IMR-90 (cell line): ENCODE measurements at regions not wholly inside any gene's neighbourhood (a gene's known extent, or its start where the extent isn't known, plus 50 kb on each side); places are given as distances from the start of the nearest gene placed in this dataset.

ENCODE experiments used
- ATAC-seq: fragments of 200-7000 bp; cut with Tn5 transposase; 2 replicates; pipeline ENCODE4 v1.9.1; 2020; ENCODE audit warnings: low read depth, mild to moderate bottlenecking, moderate library complexity
- BruUV-seq: library from RNA; stranded (reverse); fragments of 400-500 nt; replicated peaks from 2 replicates; lab custom pipeline; 2021; lab: Mats Ljungman, UMichigan
- CTCF ChIA-PET: fragments of 300-600 bp; formaldehyde crosslinking; extraction: SDS; loops from one replicate; lab custom pipeline; 2021; ENCODE audit warnings: antibody characterized with exemption; lab: Yijun Ruan, JAX
- POLR2A ChIA-PET: fragments of 300-600 bp; sonication (Branson Sonifier 250); formaldehyde crosslinking; loops from one replicate; lab custom pipeline; 2022; ENCODE audit warnings: antibody characterized with exemption; ENCODE audit not compliant: unreplicated experiment; lab: Charles Lee
- DNase-seq: peaks from one replicate; pipeline ENCODE4 v3.0.0; 2013
- H2AFZ ChIP-seq: replicated peaks from 2 replicates; pipeline ENCODE3; 2013; ENCODE audit warnings: low read length, mild to moderate bottlenecking; ENCODE audit not compliant: poor library complexity
- H2AK5ac ChIP-seq: 2 replicates; pipeline ENCODE4 v1.6.1; 2013; ENCODE audit warnings: low read depth, low read length, inconsistent platforms
- H2AK9ac ChIP-seq: replicated peaks from 2 replicates; pipeline ENCODE3; 2013; ENCODE audit warnings: mild to moderate bottlenecking, low read depth, low read length, moderate library complexity; ENCODE audit not compliant: poor library complexity
- H2BK120ac ChIP-seq: 2 replicates; pipeline ENCODE4 v1.6.1; 2013; ENCODE audit warnings: low read depth, low read length, inconsistent platforms
- H2BK15ac ChIP-seq: 3 replicates; pipeline ENCODE4 v1.6.1; 2013; ENCODE audit warnings: low read depth, low read length, inconsistent platforms
- H2BK20ac ChIP-seq: 2 replicates; pipeline ENCODE4 v1.6.1; 2013; ENCODE audit warnings: low read depth, mild to moderate bottlenecking, inconsistent platforms, low read length, moderate library complexity
- H2BK5ac ChIP-seq: 2 replicates; pipeline ENCODE4 v1.6.1; 2013; ENCODE audit warnings: mild to moderate bottlenecking, low read depth, low read length, inconsistent platforms; ENCODE audit not compliant: poor library complexity, severe bottlenecking
- H3K14ac ChIP-seq: replicated peaks from 2 replicates; pipeline ENCODE4 v1.6.1; 2013; ENCODE audit warnings: low read depth, low read length, inconsistent platforms
- H3K18ac ChIP-seq: 2 replicates; pipeline ENCODE4 v1.6.1; 2013; ENCODE audit warnings: low read depth, low read length, control low read depth
- H3K23ac ChIP-seq: 2 replicates; pipeline ENCODE4 v1.6.1; 2013; ENCODE audit warnings: low read depth, low read length, inconsistent platforms
- H3K27ac ChIP-seq: 2 replicates; pipeline ENCODE4 v1.5.1; 2013; ENCODE audit warnings: mild to moderate bottlenecking, control low read depth, low read length; ENCODE audit not compliant: insufficient read depth
- H3K27me3 ChIP-seq: 2 replicates; pipeline ENCODE4 v1.6.1; 2013; ENCODE audit warnings: low read length; ENCODE audit not compliant: control insufficient read depth, insufficient read depth
- H3K36me3 ChIP-seq: 2 replicates; pipeline ENCODE4 v1.6.1; 2013; ENCODE audit warnings: low read length, mixed read lengths; ENCODE audit not compliant: control insufficient read depth, insufficient read depth
- H3K4ac ChIP-seq: 2 replicates; pipeline ENCODE4 v1.6.1; 2013; ENCODE audit warnings: low read depth, low read length, inconsistent platforms
- H3K4me1 ChIP-seq: 2 replicates; pipeline ENCODE4 v1.6.1; 2013; ENCODE audit warnings: low read length, mixed read lengths; ENCODE audit not compliant: control insufficient read depth, insufficient read depth
- H3K4me2 ChIP-seq: 2 replicates; pipeline ENCODE4 v1.6.1; 2013; ENCODE audit warnings: low read depth, mild to moderate bottlenecking, control low read depth, low read length, moderate library complexity
- H3K4me3 ChIP-seq: 2 replicates; pipeline ENCODE4 v1.5.1; 2013; ENCODE audit warnings: low read depth, mild to moderate bottlenecking, control low read depth, low read length, moderate library complexity; ENCODE audit not compliant: insufficient read depth
- H3K56ac ChIP-seq: 2 replicates; pipeline ENCODE4 v1.6.1; 2013; ENCODE audit warnings: low read length, inconsistent platforms; ENCODE audit not compliant: insufficient read depth; ENCODE audit errors: extremely low read depth
- H3K79me1 ChIP-seq, 2 experiments: 2 replicates each; pipeline ENCODE4 v1.6.1; 2013; ENCODE audit warnings: low read length in 2 of 2, inconsistent platforms in 1 of 2, low read depth in 1 of 2
- H3K9ac ChIP-seq: 2 replicates; pipeline ENCODE4 v1.6.1; 2013; ENCODE audit warnings: low read depth, low read length, control low read depth
- H3K9me1 ChIP-seq: 2 replicates; pipeline ENCODE4 v1.6.1; 2013; ENCODE audit warnings: low read length, inconsistent platforms; ENCODE audit not compliant: insufficient read depth
- H3K9me3 ChIP-seq: 2 replicates; pipeline ENCODE4 v1.6.1; 2013; ENCODE audit warnings: low read length; ENCODE audit not compliant: control insufficient read depth, insufficient read depth
- H4K20me1 ChIP-seq: 2 replicates; pipeline ENCODE4 v1.6.1; 2013; ENCODE audit warnings: low read length, inconsistent platforms; ENCODE audit not compliant: insufficient read depth
- H4K5ac ChIP-seq: 2 replicates; pipeline ENCODE4 v1.6.1; 2013; ENCODE audit warnings: mild to moderate bottlenecking, low read depth, low read length, control low read depth
- H4K8ac ChIP-seq, 2 experiments: 2 replicates each; pipeline ENCODE4 v1.6.1; 2013; ENCODE audit warnings: low read depth in 2 of 2, low read length in 2 of 2, control low read depth in 1 of 2, inconsistent platforms in 1 of 2
- H4K91ac ChIP-seq: 2 replicates; pipeline ENCODE4 v1.6.1; 2013; ENCODE audit warnings: low read depth, low read length, inconsistent platforms; ENCODE audit not compliant: insufficient read depth
- CEBPB ChIP-seq: IDR thresholded peaks from 2 replicates; pipeline ENCODE4 v1.6.1; 2012; ENCODE audit warnings: low read depth, low read length, improper control_type of control experiment
- CHD1 ChIP-seq: IDR thresholded peaks from 2 replicates; pipeline ENCODE4 v1.6.1; 2012; ENCODE audit warnings: low read depth, low read length, improper control_type of control experiment
- MAZ ChIP-seq: IDR thresholded peaks from 2 replicates; pipeline ENCODE4 v1.6.1; 2012; ENCODE audit warnings: low read depth, mild to moderate bottlenecking, low read length, improper control_type of control experiment, moderate library complexity, borderline replicate concordance
- MXI1 ChIP-seq: IDR thresholded peaks from 2 replicates; pipeline ENCODE4 v1.6.1; 2012; ENCODE audit warnings: low read depth, mild to moderate bottlenecking, low read length, moderate library complexity, borderline replicate concordance
- POLR2A ChIP-seq: IDR thresholded peaks from 2 replicates; pipeline ENCODE4 v1.6.1; 2012; ENCODE audit warnings: mild to moderate bottlenecking, low read depth, low read length
- RFX5 ChIP-seq: IDR thresholded peaks from 2 replicates; pipeline ENCODE4 v1.8.0; 2012; ENCODE audit warnings: low read depth, mild to moderate bottlenecking, low read length, moderate library complexity
- WGBS, 2 experiments: methylation state at CpG; one replicate each; pipeline versions ENCODE4 v1.1.5 to v1.1.7; 2013; ENCODE audit warnings: missing lambda C conversion rate in 2 of 2; ENCODE audit not compliant: insufficient read length in 1 of 2; ENCODE audit errors: extremely low coverage in 2 of 2; 5-methylcytosine and 5-hydroxymethylcytosine counted together
- dilution Hi-C: fragments of 300-500 bp; cut with HindIII; formaldehyde crosslinking; loops from one replicate; pipeline ENCODE4 v1.14.3; 2018; ENCODE audit warnings: low sequenced_read_pairs; ENCODE audit not compliant: unreplicated experiment
- in situ Hi-C: fragments of 300-500 bp; cut with MboI; formaldehyde crosslinking; loops from 3 replicates; pipeline ENCODE4 v1.14.3; 2019; ENCODE audit warnings: low sequenced_read_pairs, inconsistent platforms, mixed read lengths
- intact Hi-C: fragments of 100-400 bp; cut with micrococcal nuclease; formaldehyde crosslinking; loops from 2 replicates; pipeline ENCODE4 v1.10.0; 2022
- TF ChIP-seq, protein P1 (sequence below): fragments of 150-350 bp; IDR thresholded peaks from 2 replicates; pipeline ENCODE4 v1.6.1; 2017; ENCODE audit warnings: mild to moderate bottlenecking, antibody characterized with exemption, low read length, low read depth
- TF ChIP-seq, protein P2 (sequence below): fragments of 150-350 bp; IDR thresholded peaks from 2 replicates; pipeline ENCODE4 v1.6.1; 2016; ENCODE audit warnings: low read depth, mild to moderate bottlenecking, low read length, moderate library complexity, borderline replicate concordance

DNA sequence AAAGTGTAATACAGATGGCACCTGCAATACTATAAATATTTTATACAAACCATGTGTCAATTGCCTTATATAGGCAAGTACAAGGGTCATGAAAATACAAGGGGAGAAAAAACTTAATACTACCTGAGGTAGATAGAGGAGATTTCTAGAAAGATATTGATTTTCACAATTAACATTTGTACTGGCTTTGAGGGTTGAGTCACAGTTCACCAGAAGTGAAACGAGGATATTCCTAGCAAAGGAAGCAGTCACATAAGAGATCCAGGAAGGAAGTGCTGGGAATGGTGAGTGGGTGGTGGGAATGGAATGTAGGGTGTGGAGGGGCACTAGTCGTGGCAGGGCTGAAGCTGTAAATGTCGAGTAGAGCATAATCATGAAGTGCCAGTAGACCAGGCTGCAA is 108.7 kb downstream of the P2RY1 start:
- CTCF ChIA-PET: no interaction called here
- H3K4me2 ChIP-seq: no peak overlapping the region
- no TSS peak for BruUV-seq

More for the DNA sequence above, 108.7 kb downstream of the P2RY1 start:
- Histone ChIP-seq H3K56ac (no peak overlapping the region), H2AK9ac (no peak overlapping the region), H3K79me1 (no peaks in the 10 kb centered on the region), H4K8ac (no peak overlapping the region), H3K36me3 (no peaks in the 10 kb centered on the region), H3K23ac (no peak overlapping the region), H2AFZ (no peak overlapping the region), H2BK5ac (no peak overlapping the region), H3K9me3 (no peaks in the 10 kb centered on the region), H3K9me1 (no peaks in the 10 kb centered on the region), H3K27me3 (no peaks in the 10 kb centered on the region), H3K18ac (no peak overlapping the region), H4K20me1 (no peaks in the 10 kb centered on the region), H2BK15ac (no peak overlapping the region), H3K27ac (no peak overlapping the region), H3K4ac (no peak overlapping the region), H3K9ac (no peak overlapping the region), H3K4me3 (no peak overlapping the region), H3K4me1 (no peaks in the 10 kb centered on the region), H4K91ac (no peak overlapping the region), H2AK5ac (no peak overlapping the region), H4K5ac (no peak overlapping the region), H3K14ac (no peak overlapping the region), H2BK20ac (no peak overlapping the region), H2BK120ac (no peak overlapping the region)
- intact Hi-C loops: no loop called here
- dilution Hi-C loops: no loop called here
- DNase-seq (no peak), ATAC-seq (no peak)
- 55% methylated on average over 2 of the region's 3 CpGs; no CpG with 5 or more reads in 1 of the 2 experiments for WGBS, 2 experiments
- POLR2A ChIA-PET: no interaction called here
- in situ Hi-C loops: no loop called here
- TF ChIP-seq MXI1 (no peak), CEBPB (no peak), RFX5 (no peak), MAZ (no peak), CHD1 (no peak), POLR2A (no peak)
- TF ChIP-seq, protein P1, sequence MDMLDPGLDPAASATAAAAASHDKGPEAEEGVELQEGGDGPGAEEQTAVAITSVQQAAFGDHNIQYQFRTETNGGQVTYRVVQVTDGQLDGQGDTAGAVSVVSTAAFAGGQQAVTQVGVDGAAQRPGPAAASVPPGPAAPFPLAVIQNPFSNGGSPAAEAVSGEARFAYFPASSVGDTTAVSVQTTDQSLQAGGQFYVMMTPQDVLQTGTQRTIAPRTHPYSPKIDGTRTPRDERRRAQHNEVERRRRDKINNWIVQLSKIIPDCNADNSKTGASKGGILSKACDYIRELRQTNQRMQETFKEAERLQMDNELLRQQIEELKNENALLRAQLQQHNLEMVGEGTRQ: no peak
- TF ChIP-seq, protein P2, sequence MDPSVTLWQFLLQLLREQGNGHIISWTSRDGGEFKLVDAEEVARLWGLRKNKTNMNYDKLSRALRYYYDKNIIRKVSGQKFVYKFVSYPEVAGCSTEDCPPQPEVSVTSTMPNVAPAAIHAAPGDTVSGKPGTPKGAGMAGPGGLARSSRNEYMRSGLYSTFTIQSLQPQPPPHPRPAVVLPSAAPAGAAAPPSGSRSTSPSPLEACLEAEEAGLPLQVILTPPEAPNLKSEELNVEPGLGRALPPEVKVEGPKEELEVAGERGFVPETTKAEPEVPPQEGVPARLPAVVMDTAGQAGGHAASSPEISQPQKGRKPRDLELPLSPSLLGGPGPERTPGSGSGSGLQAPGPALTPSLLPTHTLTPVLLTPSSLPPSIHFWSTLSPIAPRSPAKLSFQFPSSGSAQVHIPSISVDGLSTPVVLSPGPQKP: no peak
